Osteocyte (in vitro differentiated cells): ENCODE measurements at regions not wholly inside any gene's neighbourhood (a gene's known extent, or its start where the extent isn't known, plus 50 kb on each side); places are given as distances from the start of the nearest gene placed in this dataset.

Experiments used
- DNase-seq: peaks from one replicate; pipeline ENCODE4 v3.0.0; 2021; ENCODE audit warnings: mixed read lengths; ENCODE audit not compliant: unreplicated experiment; ENCODE audit errors: extremely low spot score
- H3K27ac Mint-ChIP-seq: one replicate; pipeline ENCODE4 v1.8.0; 2021; ENCODE audit warnings: mild to moderate bottlenecking, mixed read lengths; ENCODE audit not compliant: unreplicated experiment
- H3K27me3 Mint-ChIP-seq: one replicate; pipeline ENCODE4 v1.8.0; 2021; ENCODE audit warnings: mixed read lengths; ENCODE audit not compliant: unreplicated experiment
- H3K36me3 Mint-ChIP-seq: one replicate; pipeline ENCODE4 v1.8.0; 2021; ENCODE audit warnings: mixed read lengths; ENCODE audit not compliant: unreplicated experiment
- H3K4me1 Mint-ChIP-seq: one replicate; pipeline ENCODE4 v1.8.0; 2021; ENCODE audit warnings: mixed read lengths; ENCODE audit not compliant: unreplicated experiment
- H3K4me3 Mint-ChIP-seq: one replicate; pipeline ENCODE4 v1.8.0; 2021; ENCODE audit warnings: mild to moderate bottlenecking, moderate library complexity, mixed read lengths; ENCODE audit not compliant: unreplicated experiment
- H3K9me3 Mint-ChIP-seq: one replicate; pipeline ENCODE4 v1.8.0; 2021; ENCODE audit warnings: mixed read lengths; ENCODE audit not compliant: unreplicated experiment
- TF ChIP-seq, protein P1 (sequence below): fragments of 200-600 bp; sonication (generic); IDR thresholded peaks from 2 replicates; pipeline ENCODE4 v1.5.0; 2021; ENCODE audit warnings: antibody characterized with exemption, mild to moderate bottlenecking, moderate library complexity

DNA sequence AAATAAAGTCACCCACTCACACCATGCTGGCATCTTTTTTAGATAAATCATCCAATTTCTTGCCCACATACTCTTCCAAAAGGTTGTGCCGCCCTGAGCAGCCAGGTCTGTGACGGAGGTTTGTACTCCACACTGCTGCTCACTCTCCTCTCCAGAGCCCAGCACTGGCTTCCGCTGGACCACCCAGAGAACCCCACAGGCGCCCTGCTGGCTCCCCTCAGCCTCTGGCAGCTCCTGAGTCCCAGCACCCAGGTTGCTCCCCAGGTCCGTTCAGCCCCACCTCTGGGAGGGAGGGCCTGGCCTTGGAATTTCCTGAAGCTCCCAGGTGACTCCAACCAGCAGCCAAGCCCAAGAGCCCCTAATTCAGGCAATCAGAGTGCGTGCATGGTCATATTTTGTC, 131.7 kb upstream of the CST7 start:
- Mint-ChIP-seq H3K27me3 (peaks cover 3% of the 10 kb centered on the region), H3K27ac (no peak overlapping the region), H3K9me3 (no peaks in the 10 kb centered on the region), H3K4me3 (no peak overlapping the region), H3K36me3 (no peaks in the 10 kb centered on the region), H3K4me1 (no peaks in the 10 kb centered on the region)
- TF ChIP-seq, protein P1, sequence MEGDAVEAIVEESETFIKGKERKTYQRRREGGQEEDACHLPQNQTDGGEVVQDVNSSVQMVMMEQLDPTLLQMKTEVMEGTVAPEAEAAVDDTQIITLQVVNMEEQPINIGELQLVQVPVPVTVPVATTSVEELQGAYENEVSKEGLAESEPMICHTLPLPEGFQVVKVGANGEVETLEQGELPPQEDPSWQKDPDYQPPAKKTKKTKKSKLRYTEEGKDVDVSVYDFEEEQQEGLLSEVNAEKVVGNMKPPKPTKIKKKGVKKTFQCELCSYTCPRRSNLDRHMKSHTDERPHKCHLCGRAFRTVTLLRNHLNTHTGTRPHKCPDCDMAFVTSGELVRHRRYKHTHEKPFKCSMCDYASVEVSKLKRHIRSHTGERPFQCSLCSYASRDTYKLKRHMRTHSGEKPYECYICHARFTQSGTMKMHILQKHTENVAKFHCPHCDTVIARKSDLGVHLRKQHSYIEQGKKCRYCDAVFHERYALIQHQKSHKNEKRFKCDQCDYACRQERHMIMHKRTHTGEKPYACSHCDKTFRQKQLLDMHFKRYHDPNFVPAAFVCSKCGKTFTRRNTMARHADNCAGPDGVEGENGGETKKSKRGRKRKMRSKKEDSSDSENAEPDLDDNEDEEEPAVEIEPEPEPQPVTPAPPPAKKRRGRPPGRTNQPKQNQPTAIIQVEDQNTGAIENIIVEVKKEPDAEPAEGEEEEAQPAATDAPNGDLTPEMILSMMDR = no peak
- DNase-seq = no peak

- Mint-ChIP-seq H3K4me3 (no peak overlapping the region), H3K27ac (no peak overlapping the region), H3K9me3 (no peaks in the 10 kb centered on the region), H3K36me3 (no peaks in the 10 kb centered on the region), H3K27me3 (peaks cover 3% of the 10 kb centered on the region), H3K4me1 (no peaks in the 10 kb centered on the region)
- TF ChIP-seq, protein P1 = no peak
- no peak for DNase-seq
Measured at GRCh38 chr20:24818056-24818455, 131.0 kb upstream of the CST7 start.

DNA sequence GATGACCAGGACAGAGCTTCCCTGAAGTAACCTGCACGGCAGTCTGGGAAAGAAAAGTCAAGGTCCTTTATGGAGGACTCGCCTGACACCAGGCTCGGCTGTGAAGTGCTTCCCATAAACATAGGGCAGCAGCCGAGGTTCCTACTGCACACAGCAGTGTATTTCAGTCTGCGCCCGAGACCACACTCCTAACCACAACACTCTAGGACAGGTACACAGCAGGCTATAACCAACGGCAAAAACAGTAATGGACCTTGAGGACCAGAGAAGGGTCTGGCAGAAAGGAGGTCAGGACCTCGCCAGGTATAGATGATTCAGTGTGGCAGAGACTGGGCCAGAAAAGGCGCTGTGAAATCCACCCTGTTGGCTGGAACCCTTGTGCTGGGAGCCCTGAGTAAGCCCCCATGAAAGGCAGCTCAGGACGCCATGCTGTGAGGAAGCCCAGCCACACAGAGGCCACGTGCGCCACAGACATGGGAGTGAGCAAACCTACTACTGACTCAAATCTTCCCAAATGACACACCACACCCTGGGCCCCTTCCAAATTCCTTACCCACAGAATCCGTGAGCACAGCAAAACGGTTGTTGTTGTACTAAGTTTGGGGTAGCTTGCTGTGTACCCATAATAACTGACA, 129.6 kb upstream of the CST7 start:
- Mint-ChIP-seq H3K36me3 (no peaks in the 10 kb centered on the region), H3K4me1 (no peaks in the 10 kb centered on the region), H3K9me3 (no peaks in the 10 kb centered on the region), H3K4me3 (no peak overlapping the region), H3K27ac (no peak overlapping the region), H3K27me3 (peaks cover 3% of the 10 kb centered on the region)
- TF ChIP-seq, protein P1 = no peak
- DNase-seq = no peak

- TF ChIP-seq, protein P1 = no peak
- peaks cover 3% of the 10 kb centered on the region for H3K27me3 Mint-ChIP-seq
- H3K36me3 Mint-ChIP-seq = no peaks in the 10 kb centered on the region
- no peaks in the 10 kb centered on the region for H3K4me1 Mint-ChIP-seq
- no peaks in the 10 kb centered on the region for H3K9me3 Mint-ChIP-seq
- no peak overlapping the region for H3K4me3 Mint-ChIP-seq
- no peak overlapping the region for H3K27ac Mint-ChIP-seq
- DNase-seq = no peak
Measured at GRCh38 chr20:24820345-24820744, 128.7 kb upstream of the CST7 start.

- H3K4me3 Mint-ChIP-seq = no peak overlapping the region
- DNase-seq = no peak
- H3K36me3 Mint-ChIP-seq = no peaks in the 10 kb centered on the region
- TF ChIP-seq, protein P1 = no peak
- no peaks in the 10 kb centered on the region for H3K4me1 Mint-ChIP-seq
- peaks cover 3% of the 10 kb centered on the region for H3K27me3 Mint-ChIP-seq
- H3K9me3 Mint-ChIP-seq = no peaks in the 10 kb centered on the region
- H3K27ac Mint-ChIP-seq = no peak overlapping the region
Measured at GRCh38 chr20:24821391-24821790, 127.7 kb upstream of the CST7 start.
